GM19372 (cell line): ENCODE measurements at regions not wholly inside any gene's neighbourhood (a gene's known extent, or its start where the extent isn't known, plus 50 kb on each side); places are given as distances from the start of the nearest gene placed in this dataset.
"Not testable (repeated sequence)": the region's sequence is repeated elsewhere in the genome, so short reads cannot be mapped to it uniquely, and the experiment has no call there.

ENCODE experiments used
- ATAC-seq: cut with Tn5 transposase; IDR thresholded peaks from one replicate; pipeline ENCODE4 v1.9.1; 2021; ENCODE audit warnings: mild to moderate bottlenecking, low read depth, moderate library complexity; ENCODE audit not compliant: unreplicated experiment

GRCh38 chr12:58009405-58010195 is 68.2 kb downstream of the ATP23 start:
- ATAC-seq, result no peak

- ATAC-seq, result no peak
These were observed 70.3 kb downstream of the ATP23 start for GRCh38 chr12:58011676-58012075.

GRCh38 chr12:58022379-58023020 is 81.1 kb downstream of the ATP23 start:
- ATAC-seq, result not testable (repeated sequence)

GRCh38 chr12:58025431-58025830 is 84.1 kb downstream of the ATP23 start:
- ATAC-seq, result no peak

GRCh38 chr12:58026426-58026825 is 85.1 kb downstream of the ATP23 start:
- no peak for ATAC-seq

GRCh38 chr12:58026897-58027891 is 85.8 kb downstream of the ATP23 start:
- ATAC-seq, result no peak

- ATAC-seq, result no peak
These were observed 86.9 kb downstream of the ATP23 start for GRCh38 chr12:58028294-58028693.

- ATAC-seq, result no peak
These were observed 87.9 kb downstream of the ATP23 start for GRCh38 chr12:58029260-58029659.

- no peak for ATAC-seq
These were observed 89.4 kb downstream of the ATP23 start for GRCh38 chr12:58030566-58031279.

GRCh38 chr12:58032156-58032555 is 90.8 kb downstream of the ATP23 start:
- ATAC-seq, result no peak

- no peak for ATAC-seq
These were observed 92.5 kb downstream of the ATP23 start for GRCh38 chr12:58033831-58034230.

GRCh38 chr12:58034311-58034710 is 92.9 kb downstream of the ATP23 start:
- no peak for ATAC-seq

- no peak for ATAC-seq
These were observed 93.3 kb downstream of the ATP23 start for GRCh38 chr12:58034712-58035111.

GRCh38 chr12:58041441-58041840 is 100.1 kb downstream of the ATP23 start:
- ATAC-seq, result no peak

- ATAC-seq, result no peak
These were observed 103.6 kb downstream of the ATP23 start for GRCh38 chr12:58044966-58045365.

- ATAC-seq, result no peak
These were observed 104.9 kb downstream of the ATP23 start for GRCh38 chr12:58046271-58046670.

- ATAC-seq, result no peak
These were observed 110.0 kb downstream of the ATP23 start for GRCh38 chr12:58051378-58051777.

GRCh38 chr12:58064666-58065065 is 123.3 kb downstream of the ATP23 start:
- no peak for ATAC-seq

GRCh38 chr12:58066296-58066695 is 124.9 kb downstream of the ATP23 start:
- no peak for ATAC-seq
